Adrenal gland (tissue), 9 donors: ENCODE measurements at regions not wholly inside any gene's neighbourhood (a gene's known extent, or its start where the extent isn't known, plus 50 kb on each side); places are given as distances from the start of the nearest gene placed in this dataset.
"Not testable (repeated sequence)": the region's sequence is repeated elsewhere in the genome, so short reads cannot be mapped to it uniquely, and the experiment has no call there.

ENCODE experiments used
- DNase-seq, 7 donors: peaks; one replicate each; pipeline ENCODE4 v3.0.0-alpha.2; 2019 to 2020
- H3K27ac ChIP-seq, 5 donors: fragments of 200-600 bp; sonication (generic) in 4 of 5; 1 replicate in 3 of 5; 2 replicates in 2 of 5; pipeline versions ENCODE4 v1.5.1 to v1.8.0; 2016 to 2020; ENCODE audit warnings: mild to moderate bottlenecking in 1 of 5
- H3K27me3 ChIP-seq: fragments of 200-600 bp; 2 replicates; pipeline ENCODE4 v1.8.0; 2021
- H3K36me3 ChIP-seq, 2 donors: fragments of 200-600 bp; replicated peaks in 1 of 2; 1 replicate in 1 of 2; 2 replicates in 1 of 2; pipeline versions ENCODE4 v1.5.1 to v1.8.0; 2018 to 2022
- H3K4me1 ChIP-seq, 2 donors: fragments of 200-600 bp; replicated peaks in 1 of 2; 1 replicate in 1 of 2; 2 replicates in 1 of 2; pipeline versions ENCODE4 v1.5.1 to v1.8.0; 2018 to 2021
- H3K4me3 ChIP-seq, 4 donors: fragments of 200-600 bp; sonication (generic) in 3 of 4; one replicate each; pipeline ENCODE4 v1.5.1; 2016 to 2018
- H3K9me3 ChIP-seq, 3 donors: fragments of 200-600 bp; sonication (generic) in 1 of 3; replicated peaks in 1 of 3; 1 replicate in 2 of 3; 2 replicates in 1 of 3; pipeline versions ENCODE4 v1.5.1 to v1.8.0; 2016 to 2021
- POLR2A ChIP-seq, 2 donors: fragments of 450-650 bp; IDR thresholded peaks; one replicate each; pipeline ENCODE4 v1.6.1; 2017; ENCODE audit warnings: antibody characterized with exemption in 2 of 2, mild to moderate bottlenecking in 2 of 2, moderate library complexity in 1 of 2
- WGBS, 4 donors: extraction: QIAGEN DNeasy Blood & Tissue Kit in 2 of 4; methylation state at CpG; one replicate each; pipeline versions ENCODE4 v1.1.5 to v1.1.7; 2013 to 2017; 5-methylcytosine and 5-hydroxymethylcytosine counted together
- intact Hi-C, 2 donors: fragments of 100-400 bp; cut with DNase I; formaldehyde crosslinking; loops; one replicate each; pipeline versions ENCODE4 v1.14.1 to v1.15.0; 2022 to 2023
- TF ChIP-seq, protein P1 (sequence below), 6 experiments: fragments of 450-650 bp in 4 of 6; fragments of 200-600 bp in 2 of 6; sonication (generic) in 1 of 6; IDR thresholded peaks; 1 replicate in 5 of 6; 2 replicates in 1 of 6; pipeline versions ENCODE4 v1.5.1 to v1.8.0; 2016 to 2021; ENCODE audit warnings: antibody characterized with exemption in 6 of 6, mild to moderate bottlenecking in 2 of 6, moderate library complexity in 1 of 6
- donor health status: healthy with polysubstance abuse.
- donor health status: Bipolar disorder and iron deficiency.
- donor health status: DM: yes; HTN: yes; CAD: no.
- donor health status: DM: no; HTN: no; CAD: no.
- donor health status: DM: no; HTN: no; CAD: no.

DNA sequence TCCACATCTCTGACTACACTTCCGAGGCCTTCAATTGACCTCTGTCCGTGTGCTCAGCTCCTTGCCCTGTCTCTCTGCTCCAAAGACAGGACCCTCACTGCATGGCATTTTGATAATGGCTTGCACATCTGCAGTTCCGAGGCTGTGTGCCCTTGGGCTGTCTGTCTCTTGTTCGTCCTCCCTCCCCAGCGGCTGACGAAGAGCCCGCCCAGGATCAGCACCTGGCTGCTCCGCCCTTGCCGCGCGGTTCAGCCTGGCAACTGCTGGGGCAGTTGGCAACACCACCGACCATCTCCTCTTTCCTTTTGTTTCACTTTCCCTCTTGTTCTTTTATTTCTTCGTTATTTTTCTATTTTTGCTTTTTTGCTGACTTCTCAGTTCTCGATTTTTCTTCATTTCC lies 270.4 kb downstream of the TEX29 start:
- Histone ChIP-seq H3K27ac (no peak overlapping the region), H3K4me1 (no peaks in the 10 kb centered on the region), H3K9me3 (no peaks in the 10 kb centered on the region), H3K36me3 (no peaks in the 10 kb centered on the region), H3K27me3 (no peaks in the 10 kb centered on the region), H3K4me3 (no peak overlapping the region)
- no peak for TF ChIP-seq POLR2A (IDR thresholded peaks at IDR 0.05)
- TF ChIP-seq, protein P1, sequence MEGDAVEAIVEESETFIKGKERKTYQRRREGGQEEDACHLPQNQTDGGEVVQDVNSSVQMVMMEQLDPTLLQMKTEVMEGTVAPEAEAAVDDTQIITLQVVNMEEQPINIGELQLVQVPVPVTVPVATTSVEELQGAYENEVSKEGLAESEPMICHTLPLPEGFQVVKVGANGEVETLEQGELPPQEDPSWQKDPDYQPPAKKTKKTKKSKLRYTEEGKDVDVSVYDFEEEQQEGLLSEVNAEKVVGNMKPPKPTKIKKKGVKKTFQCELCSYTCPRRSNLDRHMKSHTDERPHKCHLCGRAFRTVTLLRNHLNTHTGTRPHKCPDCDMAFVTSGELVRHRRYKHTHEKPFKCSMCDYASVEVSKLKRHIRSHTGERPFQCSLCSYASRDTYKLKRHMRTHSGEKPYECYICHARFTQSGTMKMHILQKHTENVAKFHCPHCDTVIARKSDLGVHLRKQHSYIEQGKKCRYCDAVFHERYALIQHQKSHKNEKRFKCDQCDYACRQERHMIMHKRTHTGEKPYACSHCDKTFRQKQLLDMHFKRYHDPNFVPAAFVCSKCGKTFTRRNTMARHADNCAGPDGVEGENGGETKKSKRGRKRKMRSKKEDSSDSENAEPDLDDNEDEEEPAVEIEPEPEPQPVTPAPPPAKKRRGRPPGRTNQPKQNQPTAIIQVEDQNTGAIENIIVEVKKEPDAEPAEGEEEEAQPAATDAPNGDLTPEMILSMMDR (IDR thresholded peaks at IDR 0.05): no peak
- 77 to 84% (median 81%) methylated on average over 14 of the region's 14 CpGs for WGBS, 4 donors
- DNase-seq: no peak
- intact Hi-C loops: no loop called here

DNA sequence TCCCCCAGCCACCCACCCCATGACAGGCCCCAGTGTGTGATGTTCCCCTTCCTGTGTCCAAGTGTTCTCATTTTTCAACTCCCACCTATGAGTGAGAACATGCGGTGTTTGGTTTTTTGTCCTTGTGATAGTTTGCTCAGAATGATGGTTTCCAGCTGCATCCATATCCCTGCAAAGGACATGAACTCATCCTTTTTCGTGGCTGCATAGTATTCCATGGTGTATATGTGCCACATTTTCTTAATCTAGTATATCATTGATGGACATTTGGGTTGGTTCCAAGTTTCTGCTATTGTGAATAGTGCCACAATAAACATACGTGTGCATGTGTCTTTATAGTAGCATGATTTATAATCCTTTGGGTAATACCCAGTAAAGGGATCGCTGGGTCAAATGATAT lies 273.0 kb downstream of the TEX29 start:
- H3K9me3 ChIP-seq, H3K4me3 ChIP-seq, DNase-seq, H3K27ac ChIP-seq, H3K27me3 ChIP-seq, H3K36me3 ChIP-seq, H3K4me1 ChIP-seq, intact Hi-C loops: not testable (repeated sequence)
- WGBS, 4 donors: 75 to 89% (median 82%) methylated on average over 4 of the region's 4 CpGs

DNA sequence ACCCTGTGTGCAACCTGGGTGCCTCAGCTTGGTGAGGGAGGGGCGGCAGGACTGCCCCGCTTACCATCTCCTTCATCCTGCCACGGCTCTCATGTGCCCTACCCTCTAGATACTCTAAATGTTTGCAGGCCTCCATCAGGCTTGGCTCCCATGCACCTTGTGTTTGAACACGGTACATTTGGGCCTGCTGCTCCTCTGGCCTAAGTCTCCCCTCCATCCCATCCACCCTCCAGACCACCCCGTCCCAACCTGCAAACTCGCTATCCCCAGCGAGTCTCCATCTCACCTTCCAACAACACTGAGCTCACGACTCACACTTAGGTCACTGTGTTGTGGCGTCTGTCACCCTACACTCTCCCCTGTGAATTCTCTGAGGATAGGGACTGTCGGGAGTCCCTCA lies 274.2 kb downstream of the TEX29 start:
- DNase-seq: no peak
- intact Hi-C loops: no loop called here
- no peaks in the 10 kb centered on the region for H3K9me3 ChIP-seq

DNA sequence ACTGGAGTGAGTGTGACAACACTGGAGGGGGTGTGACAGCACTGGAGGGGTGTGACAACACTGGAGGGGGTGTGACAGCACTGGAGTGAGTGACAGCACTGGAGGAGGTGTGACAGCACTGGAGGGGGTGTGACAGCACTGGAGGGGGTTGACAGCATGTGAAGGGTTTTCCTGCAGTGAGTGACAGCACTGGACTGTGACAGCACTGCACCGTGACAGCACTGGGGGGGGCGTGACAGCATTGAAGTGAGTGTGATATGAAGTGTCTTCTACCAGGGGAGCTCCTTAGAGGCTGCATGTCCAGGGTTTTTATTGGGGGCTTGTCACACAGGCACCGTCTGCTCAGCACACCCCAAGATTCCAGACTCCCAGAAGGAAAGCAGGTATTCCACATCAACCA lies 274.8 kb downstream of the TEX29 start:
- TF ChIP-seq, protein P1 (IDR thresholded peaks at IDR 0.05): no peak
- no peak for TF ChIP-seq POLR2A (IDR thresholded peaks at IDR 0.05)
- Histone ChIP-seq H3K27me3 (peaks cover 7% of the 10 kb centered on the region), H3K9me3 (no peaks in the 10 kb centered on the region), H3K36me3 (no peaks in the 10 kb centered on the region), H3K4me3 (no peak overlapping the region), H3K27ac (no peak overlapping the region), H3K4me1 (no peaks in the 10 kb centered on the region)
- intact Hi-C loops: no loop called here
- no peak for DNase-seq
- WGBS, 4 donors: 68 to 78% (median 74%) methylated on average over 2 to 3 of the region's 3 CpGs

More for the DNA sequence above, 274.2 kb downstream of the TEX29 start:
- Histone ChIP-seq H3K27ac (no peak overlapping the region), H3K4me3 (no peak overlapping the region), H3K27me3 (peaks cover 4% of the 10 kb centered on the region), H3K36me3 (no peaks in the 10 kb centered on the region), H3K4me1 (no peaks in the 10 kb centered on the region)
- no peak for TF ChIP-seq POLR2A (IDR thresholded peaks at IDR 0.05)
- TF ChIP-seq, protein P1 (IDR thresholded peaks at IDR 0.05): no peak
- WGBS, 4 donors: 82 to 92% (median 86%) methylated on average over 7 to 10 of the region's 10 CpGs

DNA sequence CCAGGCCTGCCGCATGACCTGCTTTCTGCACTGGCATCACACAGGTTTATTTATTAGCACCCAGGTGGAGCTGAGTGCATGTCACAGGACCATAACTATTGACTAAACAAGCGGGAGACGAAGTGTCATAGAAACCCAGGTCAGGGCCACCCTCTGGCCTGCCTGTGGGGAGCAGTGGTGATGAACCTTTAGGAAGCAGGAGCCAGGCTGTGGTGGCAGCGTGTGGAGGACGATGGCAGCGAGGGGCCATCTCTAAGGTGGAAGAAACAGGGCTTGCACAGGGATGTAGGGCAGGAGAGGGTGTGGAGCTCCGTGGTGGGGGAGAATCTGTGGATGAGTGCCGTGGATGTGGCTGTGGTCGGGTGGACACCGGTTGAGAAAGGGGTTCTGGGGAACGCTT lies 275.3 kb downstream of the TEX29 start:
- WGBS, 4 donors: 80 to 85% (median 81%) methylated on average over 11 of the region's 11 CpGs

More for the DNA sequence above, 275.3 kb downstream of the TEX29 start:
- no peak for TF ChIP-seq POLR2A (IDR thresholded peaks at IDR 0.05)
- TF ChIP-seq, protein P1 (IDR thresholded peaks at IDR 0.05): no peak
- Histone ChIP-seq H3K9me3 (no peaks in the 10 kb centered on the region), H3K4me3 (no peak overlapping the region), H3K36me3 (no peaks in the 10 kb centered on the region), H3K27me3 (peaks cover 7% of the 10 kb centered on the region), H3K27ac (no peak overlapping the region), H3K4me1 (no peaks in the 10 kb centered on the region)
- intact Hi-C loops: no loop called here
- no peak for DNase-seq
